Loucy (cell line): ENCODE measurements at regions not wholly inside any gene's neighbourhood (a gene's known extent, or its start where the extent isn't known, plus 50 kb on each side); places are given as distances from the start of the nearest gene placed in this dataset.

Experiments
- CTCF ChIP-seq: fragments of 200-600 bp; sonication (generic); conservative IDR thresholded peaks from 2 replicates; pipeline ENCODE4 v1.5.1; 2014; ENCODE audit warnings: mild to moderate bottlenecking, antibody characterized with exemption, low read length
- EZH2phosphoT487 ChIP-seq: fragments of 200-600 bp; IDR thresholded peaks from 2 replicates; pipeline ENCODE4 v1.6.1; 2018; ENCODE audit warnings: antibody characterized with exemption, mild to moderate bottlenecking, moderate library complexity, borderline replicate concordance

GRCh38 chr12:47015381-47015780 is 64.0 kb upstream of the PCED1B start:
- TF ChIP-seq CTCF = no peak
- TF ChIP-seq EZH2phosphoT487 = no peak
